ENCODE measurements at regions not wholly inside any gene's neighbourhood (a gene's known extent, or its start where the extent isn't known, plus 50 kb on each side); places are given as distances from the start of the nearest gene placed in this dataset.

DNA sequence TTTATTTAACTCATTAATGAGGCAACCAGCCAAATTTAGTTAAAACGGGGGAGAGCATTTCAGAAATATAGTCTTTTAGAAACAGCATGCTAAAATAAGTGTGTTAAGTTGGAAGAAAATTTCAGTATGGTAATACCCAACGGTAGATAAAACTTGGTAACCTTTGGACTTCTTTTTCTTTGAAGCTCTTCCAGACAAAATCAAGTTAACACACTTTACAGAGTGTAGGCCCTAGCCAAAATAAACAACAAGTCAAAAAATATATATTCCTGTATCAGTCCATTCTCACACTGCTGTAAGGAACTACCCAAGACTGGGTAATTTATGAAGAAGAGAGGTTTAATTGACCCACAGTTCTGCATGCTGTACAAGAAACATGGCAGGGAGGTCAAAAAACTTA is 279.6 kb downstream of the HIVEP2 start:
- no peak overlapping the region for H3K4me3 ChIP-seq
- intact Hi-C loops (cut with DNase I), result no loop called here
- no peaks in the 10 kb centered on the region for H3K36me3 ChIP-seq
- H3K9me3 ChIP-seq, result peaks cover 0 to 29% (median 5%) of the 10 kb centered on the region in 11 donors
- H3K4me1 ChIP-seq, result no peaks in the 10 kb centered on the region
- TF ChIP-seq, protein P1, sequence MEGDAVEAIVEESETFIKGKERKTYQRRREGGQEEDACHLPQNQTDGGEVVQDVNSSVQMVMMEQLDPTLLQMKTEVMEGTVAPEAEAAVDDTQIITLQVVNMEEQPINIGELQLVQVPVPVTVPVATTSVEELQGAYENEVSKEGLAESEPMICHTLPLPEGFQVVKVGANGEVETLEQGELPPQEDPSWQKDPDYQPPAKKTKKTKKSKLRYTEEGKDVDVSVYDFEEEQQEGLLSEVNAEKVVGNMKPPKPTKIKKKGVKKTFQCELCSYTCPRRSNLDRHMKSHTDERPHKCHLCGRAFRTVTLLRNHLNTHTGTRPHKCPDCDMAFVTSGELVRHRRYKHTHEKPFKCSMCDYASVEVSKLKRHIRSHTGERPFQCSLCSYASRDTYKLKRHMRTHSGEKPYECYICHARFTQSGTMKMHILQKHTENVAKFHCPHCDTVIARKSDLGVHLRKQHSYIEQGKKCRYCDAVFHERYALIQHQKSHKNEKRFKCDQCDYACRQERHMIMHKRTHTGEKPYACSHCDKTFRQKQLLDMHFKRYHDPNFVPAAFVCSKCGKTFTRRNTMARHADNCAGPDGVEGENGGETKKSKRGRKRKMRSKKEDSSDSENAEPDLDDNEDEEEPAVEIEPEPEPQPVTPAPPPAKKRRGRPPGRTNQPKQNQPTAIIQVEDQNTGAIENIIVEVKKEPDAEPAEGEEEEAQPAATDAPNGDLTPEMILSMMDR (IDR thresholded peaks at IDR 0.05), result no peak
- H3K27me3 ChIP-seq, result no peaks in the 10 kb centered on the region
- WGBS, 2 donors, result 47 to 54% methylated on average over 2 of the region's 2 CpGs
- DNase-seq (no peak), ATAC-seq (no peak)
- no peak overlapping the region for H3K27ac ChIP-seq

DNA sequence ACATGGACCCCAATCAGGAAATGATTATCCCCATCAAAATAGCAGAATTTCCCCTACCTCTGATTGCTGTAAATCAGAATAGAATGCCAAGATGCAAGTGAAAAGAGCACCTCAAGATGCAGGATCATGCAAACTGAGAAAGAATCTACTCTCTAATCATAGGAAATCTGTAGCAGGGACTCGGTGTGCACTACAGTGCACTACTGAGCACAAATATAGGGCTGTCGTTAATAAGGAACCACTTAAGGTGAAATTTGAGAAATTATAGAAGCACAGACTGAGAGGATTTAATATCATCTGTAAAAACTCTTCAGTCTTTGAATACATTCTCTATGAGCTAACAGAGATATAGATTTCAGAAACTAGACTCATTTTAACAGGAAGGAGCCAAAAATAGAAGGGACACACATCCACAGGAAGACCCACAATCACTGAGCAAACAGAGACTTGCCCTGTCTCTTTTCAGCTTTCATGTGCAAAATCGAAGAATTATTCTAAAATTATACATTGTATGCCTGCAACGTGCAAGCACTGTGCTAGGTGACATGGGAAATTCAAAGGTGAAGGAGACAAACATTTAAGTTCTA is 278.3 kb downstream of the HIVEP2 start:
- H3K27me3 ChIP-seq, result no peaks in the 10 kb centered on the region
- TF ChIP-seq, protein P1 (IDR thresholded peaks at IDR 0.05), result no peak
- no peaks in the 10 kb centered on the region for H3K4me1 ChIP-seq
- H3K4me3 ChIP-seq, result no peak overlapping the region
- H3K9me3 ChIP-seq, result peaks cover 0 to 29% (median 5%) of the 10 kb centered on the region in 11 donors
- no peaks in the 10 kb centered on the region for H3K36me3 ChIP-seq
- no peak for ATAC-seq
- no peak overlapping the region for H3K27ac ChIP-seq
- WGBS, 2 donors, result 56 to 58% methylated on average over 4 of the region's 4 CpGs
- DNase-seq, result no peak
- intact Hi-C loops (cut with DNase I), result no loop called here

DNA sequence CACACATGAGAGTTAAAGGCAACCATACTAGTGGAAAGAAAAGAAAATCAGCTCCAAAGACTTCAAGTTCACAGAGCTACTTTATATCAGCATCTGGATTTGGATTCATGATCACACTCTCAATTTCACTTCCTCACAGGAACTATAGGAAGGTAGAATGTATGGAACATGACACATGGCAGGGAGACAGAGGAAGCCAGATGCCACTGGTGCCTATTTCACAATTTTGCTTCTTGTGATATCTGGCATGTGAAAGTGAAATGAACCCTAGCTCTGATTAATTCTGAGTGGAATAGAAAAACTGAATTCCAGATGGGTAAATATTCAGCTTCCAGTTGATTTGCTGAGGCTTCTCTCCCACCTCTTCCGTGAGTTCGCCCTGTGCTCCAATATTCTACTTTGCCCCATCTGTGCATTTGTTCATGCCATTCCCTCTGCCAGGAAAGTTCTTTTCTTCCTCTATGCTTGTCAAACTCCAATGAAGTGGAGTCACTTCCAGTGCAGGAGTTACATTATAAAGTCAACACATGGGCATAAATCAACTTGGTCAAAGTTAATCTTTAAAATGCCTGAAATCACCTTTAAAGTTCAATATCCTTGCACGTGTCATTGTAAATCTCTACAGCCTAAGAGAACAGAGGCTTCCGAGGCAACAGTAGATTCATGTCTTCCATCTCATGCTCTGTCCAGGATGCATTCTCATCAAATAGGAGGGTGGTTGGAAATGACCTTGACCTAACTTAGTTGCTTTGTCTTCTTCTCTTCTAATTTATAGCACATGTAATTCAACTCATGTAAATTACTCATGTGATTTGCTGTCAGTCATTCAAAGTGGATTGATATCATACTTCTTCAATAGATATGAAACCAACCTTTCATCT is 275.3 kb downstream of the HIVEP2 start:
- TF ChIP-seq, protein P1 (IDR thresholded peaks at IDR 0.05), result no peak
- peaks cover 0 to 19% (median 0%) of the 10 kb centered on the region in 7 donors for H3K27me3 ChIP-seq

DNA sequence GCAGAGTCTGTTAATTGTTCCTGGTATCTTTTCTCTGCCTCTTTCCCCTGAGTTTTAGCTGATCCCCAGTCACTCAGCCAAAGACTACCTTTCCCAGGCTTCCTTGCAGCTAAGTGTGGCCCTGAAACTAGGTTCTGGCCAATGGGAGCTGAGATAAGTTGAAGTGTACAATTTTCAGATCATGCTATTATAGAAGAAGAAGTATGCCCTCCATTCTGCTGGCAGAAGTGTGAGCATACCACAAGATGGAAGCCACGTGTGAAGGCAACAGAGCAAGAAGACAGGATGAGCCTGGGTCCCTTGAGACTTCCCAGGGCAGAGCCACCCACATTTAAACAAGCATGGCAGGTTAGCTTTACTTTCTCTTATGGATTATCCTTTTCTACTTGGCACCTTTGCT is 273.2 kb downstream of the HIVEP2 start:
- WGBS, 2 donors, result 60 to 74% methylated on average over 1 of the region's 1 CpG
- intact Hi-C loops (cut with DNase I), result no loop called here
- no peak overlapping the region for H3K27ac ChIP-seq
- H3K4me1 ChIP-seq, result no peaks in the 10 kb centered on the region
- no peak for ATAC-seq
- TF ChIP-seq, protein P1 (IDR thresholded peaks at IDR 0.05), result no peak
- H3K36me3 ChIP-seq, result no peaks in the 10 kb centered on the region
- H3K9me3 ChIP-seq, result peaks cover 0 to 7% (median 0%) of the 10 kb centered on the region in 11 donors
- no peak for DNase-seq
- H3K4me3 ChIP-seq, result no peak overlapping the region
- H3K27me3 ChIP-seq, result peaks cover 0 to 29% (median 5%) of the 10 kb centered on the region in 7 donors

More for the DNA sequence above, 275.3 kb downstream of the HIVEP2 start:
- no peaks in the 10 kb centered on the region for H3K4me1 ChIP-seq
- peaks cover 0 to 7% (median 0%) of the 10 kb centered on the region in 11 donors for H3K9me3 ChIP-seq
- WGBS, 2 donors, result 95 to 96% methylated on average over 4 of the region's 4 CpGs
- DNase-seq, result no peak
- no peaks in the 10 kb centered on the region for H3K36me3 ChIP-seq
- no peak overlapping the region for H3K27ac ChIP-seq
- no peak overlapping the region for H3K4me3 ChIP-seq
- no peak for ATAC-seq
- intact Hi-C loops (cut with DNase I), result no loop called here
